HG03025 (cell line): ENCODE measurements at regions not wholly inside any gene's neighbourhood (a gene's known extent, or its start where the extent isn't known, plus 50 kb on each side); places are given as distances from the start of the nearest gene placed in this dataset.
"Not testable (repeated sequence)": the region's sequence is repeated elsewhere in the genome, so short reads cannot be mapped to it uniquely, and the experiment has no call there.

ENCODE experiments used
- ATAC-seq: cut with Tn5 transposase; IDR thresholded peaks from one replicate; pipeline ENCODE4 v1.9.1; 2021; ENCODE audit warnings: mild to moderate bottlenecking, moderate library complexity; ENCODE audit not compliant: unreplicated experiment, low FRiP score

- no peak for ATAC-seq
These were observed 195.5 kb upstream of the FBXL4 start for GRCh38 chr6:99143108-99143861.

GRCh38 chr6:99141906-99142305, 194.2 kb upstream of the FBXL4 start:
- ATAC-seq, result not testable (repeated sequence)

- ATAC-seq, result no peak
These were observed 190.7 kb upstream of the FBXL4 start for GRCh38 chr6:99138445-99138844.

GRCh38 chr6:99137314-99137713, 189.6 kb upstream of the FBXL4 start:
- no peak for ATAC-seq

GRCh38 chr6:99136488-99136887, 188.7 kb upstream of the FBXL4 start:
- no peak for ATAC-seq

GRCh38 chr6:99132026-99132635, 184.4 kb upstream of the FBXL4 start:
- ATAC-seq, result no peak

- ATAC-seq, result no peak
These were observed 183.4 kb upstream of the FBXL4 start for GRCh38 chr6:99130897-99131873.

- ATAC-seq, result no peak
These were observed 182.1 kb upstream of the FBXL4 start for GRCh38 chr6:99129835-99130234.

- no peak for ATAC-seq
These were observed 174.0 kb upstream of the FBXL4 start for GRCh38 chr6:99121748-99122147.

- no peak for ATAC-seq
These were observed 172.9 kb upstream of the FBXL4 start for GRCh38 chr6:99120641-99121040.

- ATAC-seq, result peak; percentile 55
These were observed 171.6 kb upstream of the FBXL4 start for GRCh38 chr6:99119109-99120031.

GRCh38 chr6:99114769-99115406, 167.1 kb upstream of the FBXL4 start:
- no peak for ATAC-seq

GRCh38 chr6:99111590-99111989, 163.8 kb upstream of the FBXL4 start:
- ATAC-seq, result no peak

GRCh38 chr6:99110029-99110428, 162.3 kb upstream of the FBXL4 start:
- no peak for ATAC-seq

GRCh38 chr6:99104218-99104617, 156.5 kb upstream of the FBXL4 start:
- no peak for ATAC-seq

- no peak for ATAC-seq
These were observed 151.5 kb upstream of the FBXL4 start for GRCh38 chr6:99099243-99099642.

- no peak for ATAC-seq
These were observed 148.4 kb upstream of the FBXL4 start for GRCh38 chr6:99096170-99096569.

- no peak for ATAC-seq
These were observed 145.9 kb upstream of the FBXL4 start for GRCh38 chr6:99093456-99094190.

- no peak for ATAC-seq
These were observed 144.7 kb upstream of the FBXL4 start for GRCh38 chr6:99092461-99092860.
